Activated CD4-positive, alpha-beta T cell treated with anti-CD3 and anti-CD28 coated beads, Interleukin-2, amount 50 U/mL, for 16 hours (primary cell): ENCODE measurements at regions not wholly inside any gene's neighbourhood (a gene's known extent, or its start where the extent isn't known, plus 50 kb on each side); places are given as distances from the start of the nearest gene placed in this dataset.

Experiments used
- DNase-seq: peaks from one replicate; pipeline ENCODE4 v3.0.0-alpha.2; 2020

DNA sequence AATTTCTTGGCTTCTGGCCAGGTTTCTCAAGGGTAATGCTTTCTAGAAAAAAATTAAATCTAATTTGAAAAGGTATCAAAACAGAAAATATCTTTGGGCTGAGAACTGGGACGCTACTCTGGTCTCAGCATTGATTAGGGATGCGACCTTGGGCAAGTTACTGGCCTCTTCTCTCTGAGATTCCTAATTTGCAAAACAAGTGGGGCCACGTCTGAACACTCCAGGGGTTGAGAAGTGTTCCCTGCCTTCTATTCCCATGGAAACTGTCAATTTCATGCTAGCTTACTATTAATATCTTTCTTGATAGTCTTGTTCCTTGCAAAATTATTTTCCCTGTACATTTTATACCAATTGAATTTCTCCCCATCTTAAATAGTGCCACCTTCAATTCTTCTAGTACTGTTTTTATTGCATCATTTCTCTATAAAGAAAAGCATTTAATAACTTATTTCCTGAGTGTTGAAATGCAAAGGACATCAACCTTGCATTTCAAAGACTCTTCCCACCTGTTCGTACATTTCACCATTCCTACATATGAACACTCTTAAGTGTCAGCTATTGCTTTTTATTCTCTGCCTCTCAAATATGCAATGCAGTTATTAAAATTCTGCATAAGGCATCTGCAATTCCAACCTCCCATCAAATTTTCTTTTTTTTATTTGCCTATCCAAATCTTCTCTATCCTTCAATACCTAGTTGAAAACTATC lies 118.3 kb upstream of the DSEL start:
- no peak for DNase-seq

GRCh38 chr18:67633939-67634338 lies 117.4 kb upstream of the DSEL start:
- DNase-seq: no peak

DNA sequence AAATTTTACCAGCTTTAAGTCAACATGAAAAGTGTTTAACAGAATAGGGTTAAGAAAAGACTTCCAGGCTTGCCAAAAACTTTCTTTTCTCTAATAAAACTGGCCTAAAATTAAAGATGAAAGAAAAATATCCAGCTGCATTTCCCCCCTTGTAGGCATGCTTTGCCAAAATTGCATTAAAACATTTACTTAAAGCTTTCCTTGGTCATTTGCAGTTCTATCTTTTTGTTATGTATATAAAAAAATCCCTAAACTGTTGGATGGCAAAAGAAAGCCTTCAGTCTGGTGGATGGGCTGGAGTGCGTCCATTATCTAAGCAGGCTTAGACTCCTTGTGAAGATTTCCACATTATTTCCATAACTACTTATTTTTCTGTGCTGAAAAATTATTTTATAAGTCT lies 105.4 kb upstream of the DSEL start:
- DNase-seq: no peak

DNA sequence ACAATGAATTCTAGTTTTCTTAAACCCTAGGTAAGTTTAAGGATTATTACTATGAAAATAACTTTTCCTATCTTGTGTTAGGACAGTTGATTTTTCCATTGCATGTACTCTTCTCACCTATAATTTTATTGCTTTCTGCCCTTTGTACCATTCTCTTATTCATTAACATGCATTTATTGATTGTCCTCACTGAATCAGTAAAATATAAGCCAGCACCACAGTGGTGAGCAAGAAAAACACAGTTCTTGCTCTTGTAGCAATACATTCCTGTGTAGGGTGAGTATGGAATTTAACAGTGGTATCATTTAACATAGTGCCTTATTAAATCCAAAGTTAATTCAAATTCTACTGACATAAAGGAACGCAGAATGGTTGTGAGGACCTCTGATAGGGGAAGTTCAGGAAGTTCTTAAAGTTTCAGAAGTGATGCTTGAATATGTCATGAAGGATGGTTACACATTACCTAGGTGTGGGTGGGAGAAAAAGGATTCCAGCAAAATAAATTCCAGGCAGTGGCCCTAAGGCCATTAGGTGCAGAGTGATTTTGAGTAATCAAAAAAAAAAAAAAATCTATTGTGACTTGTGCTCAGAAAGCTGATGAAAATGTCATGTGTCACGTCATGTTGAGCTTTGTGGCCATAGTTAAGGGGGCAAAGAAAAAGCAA lies 104.7 kb upstream of the DSEL start:
- DNase-seq: no peak

DNA sequence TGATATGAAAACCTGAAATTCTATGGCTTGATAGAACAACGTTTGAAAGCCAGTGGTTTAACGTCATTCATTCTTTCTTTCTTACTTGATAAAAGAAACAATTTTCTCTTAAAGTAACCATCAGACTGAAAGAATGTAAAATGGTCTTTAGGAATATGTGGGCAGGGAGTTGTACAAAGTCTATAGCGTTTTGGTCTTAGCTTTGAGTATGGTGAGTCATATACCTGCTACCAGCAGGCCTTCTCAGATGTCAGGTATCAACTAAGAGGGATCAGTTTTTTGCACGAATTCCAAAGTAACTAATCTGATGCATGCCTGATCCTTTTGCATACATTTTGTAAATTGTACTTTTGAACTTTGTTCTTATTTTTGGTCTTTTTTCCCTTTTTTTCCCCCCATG lies 101.5 kb upstream of the DSEL start:
- DNase-seq: no peak

- DNase-seq: no peak
Observed at GRCh38 chr18:67615876-67616275, 99.4 kb upstream of the DSEL start.

DNA sequence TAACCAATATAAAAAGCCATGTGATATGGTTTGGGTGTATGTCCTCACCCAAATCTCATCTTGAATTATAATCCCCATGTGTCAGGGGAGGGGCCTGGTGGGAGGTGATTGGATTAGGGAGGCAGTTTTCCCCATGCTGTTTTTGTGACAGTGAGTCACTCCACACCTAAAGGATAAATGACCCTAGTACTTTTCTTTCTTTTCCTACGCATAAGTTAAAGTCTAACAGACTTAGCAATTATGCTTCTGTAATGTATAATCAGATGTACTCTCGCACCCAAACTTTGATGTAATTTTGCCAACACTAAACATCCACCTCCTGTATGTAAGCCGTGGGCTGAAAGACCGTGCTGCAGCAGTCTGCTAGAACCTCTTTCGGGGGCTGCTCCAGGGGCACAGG lies 97.2 kb upstream of the DSEL start:
- no peak for DNase-seq

DNA sequence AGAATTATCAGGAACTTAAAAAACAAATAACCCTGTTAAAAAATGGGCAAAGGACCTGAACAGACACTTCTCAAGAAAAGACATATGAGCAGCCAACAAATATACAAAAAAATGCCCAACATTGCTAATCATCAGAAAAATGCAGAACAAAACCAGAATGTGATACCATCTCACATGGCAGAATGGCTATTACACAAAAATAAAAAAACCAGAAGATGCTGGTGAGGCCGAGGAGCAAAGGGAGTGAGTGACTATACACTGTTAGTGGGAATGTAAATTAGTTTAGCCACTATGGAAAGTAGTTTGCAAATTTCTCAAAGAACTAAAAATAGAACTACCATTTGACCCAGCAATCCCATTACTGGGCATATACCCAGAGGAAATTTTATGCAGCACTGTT lies 95.8 kb upstream of the DSEL start:
- DNase-seq: no peak

DNA sequence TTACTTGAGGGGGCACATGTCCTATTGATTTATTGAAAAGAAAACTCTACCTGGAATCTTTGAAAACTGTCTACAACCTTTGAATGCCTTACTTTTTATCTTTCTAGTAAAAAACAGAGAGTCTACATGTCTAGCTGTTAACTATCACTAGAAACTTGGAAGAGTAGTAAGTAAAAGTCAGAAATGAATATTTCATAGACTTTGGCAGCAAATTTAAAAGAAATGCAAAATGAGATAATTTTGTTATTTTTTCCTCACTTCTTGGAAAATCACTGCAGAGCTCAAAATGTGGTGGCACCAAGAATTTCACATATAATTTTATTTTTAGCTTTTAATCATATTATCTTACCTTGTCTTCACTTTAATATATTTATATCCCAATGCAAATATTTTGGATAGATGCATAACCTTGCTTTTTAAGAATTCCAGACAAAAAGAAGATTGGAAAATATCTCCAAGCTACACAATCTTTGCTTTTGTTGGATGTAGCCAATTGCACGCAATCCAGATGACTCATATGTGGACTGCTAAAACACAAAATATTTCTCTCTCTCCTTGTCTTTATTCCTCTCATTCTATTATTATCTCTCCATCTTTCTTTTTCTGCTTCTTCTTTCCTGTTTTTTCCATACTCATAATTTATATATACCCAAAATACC lies 92.2 kb upstream of the DSEL start:
- DNase-seq: no peak

GRCh38 chr18:67608191-67608590 lies 91.7 kb upstream of the DSEL start:
- no peak for DNase-seq

- DNase-seq: no peak
Observed at GRCh38 chr18:67600181-67601180, 84.0 kb upstream of the DSEL start.

DNA sequence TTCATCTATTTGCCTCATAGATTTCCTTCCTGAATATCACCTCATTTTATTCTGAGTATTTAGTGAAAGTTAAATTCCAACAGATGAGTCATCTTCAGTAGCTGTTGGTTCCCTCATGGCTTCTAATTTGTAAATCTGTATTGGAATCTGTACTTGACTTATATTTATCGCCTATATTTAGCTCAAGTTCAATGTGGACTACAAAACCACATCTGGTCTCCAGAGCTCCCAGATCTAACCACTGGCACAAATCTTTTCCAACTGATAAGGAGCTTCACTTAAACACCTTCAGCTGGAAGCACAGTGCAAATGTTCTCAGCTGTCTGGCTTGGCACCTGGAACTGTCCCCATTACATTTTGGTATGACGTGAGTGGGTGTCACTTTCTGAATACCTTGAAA lies 82.8 kb upstream of the DSEL start:
- DNase-seq: no peak

- no peak for DNase-seq
Observed at GRCh38 chr18:67597759-67598158, 81.2 kb upstream of the DSEL start.

DNA sequence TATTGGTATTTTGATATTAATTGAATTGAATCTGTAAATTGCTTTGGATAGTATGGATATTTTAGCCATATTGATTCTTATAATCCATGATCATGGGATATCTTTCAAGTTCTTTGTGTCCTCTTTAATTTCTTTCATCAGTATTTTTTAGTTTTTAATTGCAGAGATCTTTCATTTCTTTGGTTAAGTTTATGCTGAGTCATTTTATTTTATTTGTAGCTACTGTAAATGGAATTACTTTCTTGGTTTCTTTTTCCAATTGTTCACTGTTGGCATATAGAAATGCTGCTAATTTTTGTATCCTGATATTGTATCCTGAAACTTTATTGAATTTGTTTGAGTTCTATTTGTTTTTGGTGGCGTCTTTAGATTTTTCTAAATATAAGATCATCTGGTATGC lies 79.5 kb upstream of the DSEL start:
- no peak for DNase-seq

GRCh38 chr18:67590571-67591141 lies 74.1 kb upstream of the DSEL start:
- no peak for DNase-seq

GRCh38 chr18:67589325-67589724 lies 72.8 kb upstream of the DSEL start:
- DNase-seq: no peak

DNA sequence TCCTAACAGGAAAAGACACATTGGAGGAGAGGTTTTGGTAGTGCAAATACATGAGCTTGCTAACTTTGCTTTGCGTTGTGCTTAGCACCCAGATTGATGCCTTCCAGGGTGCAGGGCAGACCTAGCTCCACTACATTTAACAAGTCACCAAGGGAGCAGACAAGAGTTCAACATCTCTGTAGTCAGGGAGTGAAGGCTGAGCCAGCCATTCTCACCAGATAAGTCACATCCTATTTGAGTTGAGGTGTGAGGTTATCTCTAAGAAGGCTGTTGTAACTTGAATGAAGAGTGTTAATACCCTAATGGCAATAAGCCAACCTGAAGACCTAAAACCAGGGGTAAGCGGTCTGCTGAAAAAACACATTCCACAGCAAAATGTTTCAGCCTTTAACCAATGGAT lies 69.6 kb upstream of the DSEL start:
- no peak for DNase-seq

DNA sequence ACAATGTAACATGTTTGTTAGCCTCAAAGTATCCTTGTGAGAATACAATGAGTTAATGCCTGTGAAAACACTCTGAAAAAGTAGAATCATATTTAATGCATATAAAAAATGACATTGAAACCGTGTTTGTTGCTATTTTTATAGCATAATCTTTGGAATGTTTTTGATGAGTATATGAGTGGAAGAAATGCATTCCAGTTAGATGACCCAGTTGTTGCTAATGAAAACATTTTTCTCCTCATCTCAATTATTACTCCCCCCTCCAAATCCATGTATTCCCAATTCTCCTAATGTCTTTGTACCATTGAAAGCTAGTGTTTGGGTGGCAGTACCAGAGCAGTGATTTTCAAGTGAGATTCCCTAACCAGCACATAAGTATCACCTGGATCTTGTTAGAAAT lies 67.1 kb upstream of the DSEL start:
- no peak for DNase-seq

- no peak for DNase-seq
Observed at GRCh38 chr18:67582488-67582887, 66.0 kb upstream of the DSEL start.

GRCh38 chr18:67581178-67581577 lies 64.7 kb upstream of the DSEL start:
- DNase-seq: no peak

- DNase-seq: no peak
Observed at GRCh38 chr18:67577386-67577785, 60.9 kb upstream of the DSEL start.

DNA sequence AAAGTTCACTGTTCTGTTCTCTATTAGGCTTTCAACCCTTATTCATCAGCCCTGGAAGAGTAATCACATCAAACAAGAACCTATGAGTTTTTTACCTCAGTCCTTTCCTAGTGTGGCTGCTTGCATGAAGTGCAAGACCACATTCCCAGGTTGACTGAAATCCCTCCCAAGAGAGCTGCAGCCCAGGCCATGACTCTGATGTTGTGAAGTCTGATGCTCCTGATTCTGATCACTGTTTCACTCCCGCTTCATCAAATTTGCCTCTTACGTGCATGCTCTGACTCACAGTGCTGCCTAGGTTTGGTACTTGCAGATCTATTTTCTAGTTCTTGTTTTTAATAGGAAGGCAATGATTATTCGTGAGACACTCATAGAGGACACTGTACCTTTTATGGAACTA lies 58.2 kb upstream of the DSEL start:
- no peak for DNase-seq

DNA sequence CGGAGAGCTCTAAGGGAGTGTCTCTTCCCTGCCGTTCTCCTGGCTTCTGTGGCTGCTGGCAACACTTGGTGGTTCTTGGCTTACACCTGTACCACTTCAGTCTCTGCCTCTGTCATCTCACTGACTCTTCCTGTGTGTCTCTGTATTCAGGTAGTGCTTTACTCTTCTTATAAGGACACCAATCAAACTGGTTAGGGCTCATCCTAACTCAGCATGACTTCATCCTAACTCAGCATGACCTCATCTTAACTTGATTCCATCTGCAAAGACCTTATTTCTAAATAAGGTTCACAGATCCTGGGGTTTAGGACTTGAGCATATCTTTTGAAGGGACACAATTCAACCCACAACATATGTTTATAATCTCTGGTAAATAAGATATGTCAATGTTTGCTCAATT lies 51.6 kb upstream of the DSEL start:
- DNase-seq: no peak
